ENCODE measurements at regions not wholly inside any gene's neighbourhood (a gene's known extent, or its start where the extent isn't known, plus 50 kb on each side); places are given as distances from the start of the nearest gene placed in this dataset.

GRCh38 chr10:31590023-31590800, 271.2 kb downstream of the ZEB1 start:
- peaks cover 5% of the 10 kb centered on the region for H3K4me1 Mint-ChIP-seq (ENCODE audit: low read depth)
- peaks cover 11% of the 10 kb centered on the region for H3K27me3 Mint-ChIP-seq (ENCODE audit: low read depth)
- H3K4me3 Mint-ChIP-seq, result no peak overlapping the region
- H3K9me3 Mint-ChIP-seq, result peaks cover 31% of the 10 kb centered on the region
- no peak overlapping the region for H3K27ac Mint-ChIP-seq
- no peaks in the 10 kb centered on the region for H3K36me3 Mint-ChIP-seq (ENCODE audit: low read depth)

GRCh38 chr10:31587691-31588090, 268.7 kb downstream of the ZEB1 start:
- peaks cover 27% of the 10 kb centered on the region for H3K9me3 Mint-ChIP-seq
- peaks cover 11% of the 10 kb centered on the region for H3K27me3 Mint-ChIP-seq (ENCODE audit: low read depth)
- H3K4me3 Mint-ChIP-seq, result no peak overlapping the region
- H3K27ac Mint-ChIP-seq, result no peak overlapping the region
- peaks cover 5% of the 10 kb centered on the region for H3K4me1 Mint-ChIP-seq (ENCODE audit: low read depth)
- H3K36me3 Mint-ChIP-seq (ENCODE audit: low read depth), result no peaks in the 10 kb centered on the region

- Mint-ChIP-seq H3K27me3 (ENCODE audit: low read depth) (peaks cover 7% of the 10 kb centered on the region), H3K36me3 (ENCODE audit: low read depth) (no peaks in the 10 kb centered on the region), H3K4me1 (ENCODE audit: low read depth) (peaks cover 7% of the 10 kb centered on the region), H3K9me3 (peaks cover 19% of the 10 kb centered on the region), H3K27ac (no peak overlapping the region), H3K4me3 (peak overlapping the region; percentile 39)
These were observed 268.0 kb downstream of the ZEB1 start for GRCh38 chr10:31586723-31587638.

GRCh38 chr10:31584876-31585275, 265.9 kb downstream of the ZEB1 start:
- Mint-ChIP-seq H3K27ac (no peak overlapping the region), H3K27me3 (ENCODE audit: low read depth) (peaks cover 4% of the 10 kb centered on the region), H3K4me3 (no peak overlapping the region), H3K4me1 (ENCODE audit: low read depth) (peaks cover 11% of the 10 kb centered on the region), H3K36me3 (ENCODE audit: low read depth) (no peaks in the 10 kb centered on the region), H3K9me3 (no peaks in the 10 kb centered on the region)

GRCh38 chr10:31584098-31584631, 265.1 kb downstream of the ZEB1 start:
- Mint-ChIP-seq H3K4me1 (ENCODE audit: low read depth) (peaks cover 11% of the 10 kb centered on the region), H3K9me3 (no peaks in the 10 kb centered on the region)

GRCh38 chr10:31583293-31583692, 264.3 kb downstream of the ZEB1 start:
- H3K27ac Mint-ChIP-seq, result no peak overlapping the region
- no peak overlapping the region for H3K4me3 Mint-ChIP-seq
- no peaks in the 10 kb centered on the region for H3K9me3 Mint-ChIP-seq
- H3K27me3 Mint-ChIP-seq (ENCODE audit: low read depth), result peaks cover 4% of the 10 kb centered on the region
- no peaks in the 10 kb centered on the region for H3K36me3 Mint-ChIP-seq (ENCODE audit: low read depth)
- peaks cover 13% of the 10 kb centered on the region for H3K4me1 Mint-ChIP-seq (ENCODE audit: low read depth)

More at GRCh38 chr10:31584098-31584631, 265.1 kb downstream of the ZEB1 start:
- no peaks in the 10 kb centered on the region for H3K36me3 Mint-ChIP-seq (ENCODE audit: low read depth)
- H3K27ac Mint-ChIP-seq, result no peak overlapping the region
- peaks cover 4% of the 10 kb centered on the region for H3K27me3 Mint-ChIP-seq (ENCODE audit: low read depth)
- no peak overlapping the region for H3K4me3 Mint-ChIP-seq

- Mint-ChIP-seq H3K4me1 (ENCODE audit: low read depth) (peaks cover 13% of the 10 kb centered on the region), H3K9me3 (no peaks in the 10 kb centered on the region), H3K27ac (no peak overlapping the region), H3K36me3 (ENCODE audit: low read depth) (no peaks in the 10 kb centered on the region), H3K4me3 (no peak overlapping the region), H3K27me3 (ENCODE audit: low read depth) (peaks cover 4% of the 10 kb centered on the region)
These were observed 263.5 kb downstream of the ZEB1 start for GRCh38 chr10:31582365-31583052.

GRCh38 chr10:31581741-31582323, 262.8 kb downstream of the ZEB1 start:
- no peaks in the 10 kb centered on the region for H3K9me3 Mint-ChIP-seq
- H3K4me3 Mint-ChIP-seq, result no peak overlapping the region
- no peak overlapping the region for H3K27ac Mint-ChIP-seq
- H3K4me1 Mint-ChIP-seq (ENCODE audit: low read depth), result peaks cover 10% of the 10 kb centered on the region
- no peaks in the 10 kb centered on the region for H3K27me3 Mint-ChIP-seq (ENCODE audit: low read depth)
- no peaks in the 10 kb centered on the region for H3K36me3 Mint-ChIP-seq (ENCODE audit: low read depth)

- no peaks in the 10 kb centered on the region for H3K36me3 Mint-ChIP-seq (ENCODE audit: low read depth)
- H3K27ac Mint-ChIP-seq, result no peak overlapping the region
- H3K9me3 Mint-ChIP-seq, result no peaks in the 10 kb centered on the region
- no peaks in the 10 kb centered on the region for H3K27me3 Mint-ChIP-seq (ENCODE audit: low read depth)
- H3K4me3 Mint-ChIP-seq, result no peak overlapping the region
- peaks cover 8% of the 10 kb centered on the region for H3K4me1 Mint-ChIP-seq (ENCODE audit: low read depth)
These were observed 261.6 kb downstream of the ZEB1 start for GRCh38 chr10:31580646-31581045.

Measured in T-helper 1 cell treated with Interleukin-12 subunit alpha and Interleukin-12 subunit beta and Interleukin-4 antibody, amounts not matched to agents 30 μg/mL and 1 μg/mL, for 36 hours (primary cell).